ENCODE measurements at regions not wholly inside any gene's neighbourhood (a gene's known extent, or its start where the extent isn't known, plus 50 kb on each side); places are given as distances from the start of the nearest gene placed in this dataset.
"Not testable (repeated sequence)": the region's sequence is repeated elsewhere in the genome, so short reads cannot be mapped to it uniquely, and the experiment has no call there.

GRCh38 chr3:59192473-59192872 lies 142.6 kb upstream of the CFAP20DC start:
- DNase-seq (ENCODE audit: low read depth in 2 of 2) = no peak

DNA sequence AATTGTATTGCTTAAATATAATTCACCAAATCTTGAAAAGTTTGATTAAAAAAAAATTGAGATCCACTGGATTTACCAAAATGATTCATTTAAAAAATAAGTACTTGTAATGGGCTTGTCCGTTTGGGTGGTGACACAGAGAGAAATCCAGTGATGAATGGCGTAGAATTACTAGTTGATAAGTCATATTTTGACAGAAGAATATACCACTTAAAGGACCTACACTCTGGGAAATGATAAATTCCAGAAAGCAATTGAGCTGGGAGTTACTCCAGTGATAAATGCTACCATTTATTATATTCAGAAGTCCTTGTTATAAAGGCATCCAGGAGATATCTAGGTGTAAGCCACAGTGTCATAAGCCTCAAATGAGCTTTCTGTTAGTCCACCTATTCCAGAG lies 141.8 kb upstream of the CFAP20DC start:
- no peak for DNase-seq (ENCODE audit: low read depth in 2 of 2)

DNA sequence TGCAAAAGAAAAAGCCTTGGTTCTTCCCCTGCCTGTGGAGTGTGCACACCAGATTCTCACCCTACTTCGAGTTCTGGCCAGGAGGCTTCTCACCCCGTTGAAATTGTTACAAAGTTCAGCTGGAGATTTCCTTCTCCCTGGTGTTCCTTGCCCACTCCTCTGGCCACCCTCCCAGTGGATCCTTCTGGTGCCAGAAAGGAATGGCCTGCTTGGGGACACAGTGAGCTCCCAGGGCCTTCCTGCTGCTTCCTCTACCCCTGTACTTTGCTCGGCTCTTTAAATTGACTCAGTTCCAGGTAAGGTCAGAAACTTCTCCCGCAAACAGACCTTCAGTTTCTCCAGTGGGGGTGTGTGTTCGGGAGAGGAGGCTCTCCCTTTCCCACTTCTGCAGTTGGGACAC lies 140.1 kb upstream of the CFAP20DC start:
- no peak for DNase-seq (ENCODE audit: low read depth in 2 of 2)

GRCh38 chr3:59189526-59189925 lies 139.7 kb upstream of the CFAP20DC start:
- DNase-seq (ENCODE audit: low read depth in 2 of 2) = no peak

DNA sequence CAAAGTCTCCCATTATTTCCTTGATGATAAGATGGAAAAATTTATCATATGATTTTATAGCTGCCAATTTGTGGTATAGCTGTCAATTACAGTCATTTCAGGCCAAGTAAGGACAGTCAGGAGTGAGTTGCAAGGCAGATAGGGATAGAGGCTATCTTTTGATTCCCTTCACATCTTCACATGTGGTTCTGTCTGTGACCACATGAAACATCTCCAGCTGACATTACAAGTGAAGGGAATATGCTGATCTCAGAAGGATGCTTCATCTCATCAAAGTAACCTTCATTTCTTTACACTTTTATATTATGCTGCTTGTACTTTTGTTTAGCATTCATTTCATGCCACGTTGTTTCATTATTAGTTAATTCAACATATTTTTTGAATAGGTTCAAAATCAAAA lies 136.9 kb upstream of the CFAP20DC start:
- DNase-seq (ENCODE audit: low read depth in 2 of 2) = no peak

- no peak for DNase-seq (ENCODE audit: low read depth in 2 of 2)
Observed at GRCh38 chr3:59185591-59186369, 136.0 kb upstream of the CFAP20DC start.

GRCh38 chr3:59180006-59180405 lies 130.2 kb upstream of the CFAP20DC start:
- no peak for DNase-seq (ENCODE audit: low read depth in 2 of 2)

GRCh38 chr3:59178698-59179097 lies 128.9 kb upstream of the CFAP20DC start:
- DNase-seq (ENCODE audit: low read depth in 2 of 2) = no peak

DNA sequence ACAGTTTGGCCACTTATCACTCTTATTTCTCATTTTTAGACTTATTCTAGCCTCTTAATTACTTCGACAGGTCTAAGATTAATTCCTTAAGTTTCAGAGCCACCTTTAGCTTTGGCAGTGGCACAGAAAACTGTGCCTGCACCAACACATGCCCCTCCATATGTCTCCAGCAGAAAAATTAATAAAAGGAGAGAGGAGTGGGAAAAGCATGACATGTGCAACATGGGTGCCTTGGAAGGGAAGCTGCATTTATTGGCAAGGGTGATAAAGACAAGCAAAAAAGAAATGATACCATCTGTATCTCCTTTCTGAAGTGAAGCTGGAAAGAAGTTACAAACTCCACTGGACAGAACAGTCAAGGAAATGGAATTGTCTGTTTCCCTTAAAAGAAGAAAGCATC lies 121.7 kb upstream of the CFAP20DC start:
- no peak for DNase-seq (ENCODE audit: low read depth in 2 of 2)

DNA sequence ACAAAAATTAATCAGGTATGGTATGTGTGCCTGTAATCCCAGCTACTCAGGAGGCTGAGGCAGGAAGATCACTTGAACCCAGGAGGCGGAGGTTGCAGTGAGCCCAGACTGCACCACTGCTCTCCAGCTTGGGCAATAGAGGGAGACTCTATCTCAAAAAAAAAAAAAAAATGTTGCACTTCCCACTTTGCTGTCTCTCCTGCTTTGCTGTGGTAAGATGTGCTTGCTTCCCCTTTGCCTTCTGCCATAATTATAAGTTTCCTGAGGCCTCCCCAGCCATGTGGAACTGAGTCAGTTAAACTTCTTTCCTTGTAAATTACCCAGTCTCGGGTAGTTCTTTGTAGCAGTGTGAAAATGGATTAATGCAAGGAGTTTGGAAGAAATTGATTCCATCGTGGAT lies 120.3 kb upstream of the CFAP20DC start:
- DNase-seq (ENCODE audit: low read depth in 2 of 2) = not testable (repeated sequence)

- no peak for DNase-seq (ENCODE audit: low read depth in 2 of 2)
Observed at GRCh38 chr3:59167756-59168155, 117.9 kb upstream of the CFAP20DC start.

GRCh38 chr3:59163953-59164352 lies 114.1 kb upstream of the CFAP20DC start:
- DNase-seq (ENCODE audit: low read depth in 2 of 2) = no peak

GRCh38 chr3:59161048-59161447 lies 111.2 kb upstream of the CFAP20DC start:
- DNase-seq (ENCODE audit: low read depth in 2 of 2) = no peak

- DNase-seq (ENCODE audit: low read depth in 2 of 2) = no peak
Observed at GRCh38 chr3:59160133-59160746, 110.4 kb upstream of the CFAP20DC start.

DNA sequence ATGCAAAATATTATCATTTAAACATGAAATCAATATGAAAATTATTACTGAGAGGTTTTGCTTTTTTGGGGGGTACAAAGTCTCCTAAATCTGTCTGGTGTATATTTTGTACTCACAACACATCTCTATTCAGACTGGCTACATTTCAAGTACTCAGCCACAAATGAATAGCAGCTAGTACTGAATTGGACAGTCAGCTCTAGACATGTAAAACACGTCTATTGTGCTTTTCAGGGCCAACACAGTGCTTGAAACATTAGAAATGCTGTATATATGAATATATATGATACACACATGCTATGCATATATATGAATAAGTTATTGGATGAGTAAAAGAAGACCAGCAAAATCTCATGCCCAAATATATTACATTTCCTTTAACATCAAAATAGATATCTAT lies 103.8 kb upstream of the CFAP20DC start:
- DNase-seq (ENCODE audit: low read depth in 2 of 2) = no peak

DNA sequence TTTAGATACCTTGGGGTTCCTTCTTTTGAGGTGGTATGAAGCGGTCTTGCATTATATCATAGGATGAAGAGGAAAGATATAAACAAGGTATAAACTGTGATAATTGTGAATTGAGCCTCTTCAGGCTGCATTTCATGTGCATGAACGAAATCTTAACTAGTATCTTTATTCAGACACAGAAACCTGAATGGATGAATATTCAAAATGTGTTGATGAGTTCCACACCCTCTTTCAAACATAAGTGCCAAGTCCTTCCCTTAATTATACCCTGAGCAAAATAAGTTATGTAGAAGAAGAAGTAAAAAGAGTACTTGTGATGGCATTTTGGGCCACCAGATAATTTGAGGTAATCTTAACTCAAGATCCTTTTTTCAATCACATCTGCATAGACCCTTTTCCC lies 103.1 kb upstream of the CFAP20DC start:
- no peak for DNase-seq (ENCODE audit: low read depth in 2 of 2)

DNA sequence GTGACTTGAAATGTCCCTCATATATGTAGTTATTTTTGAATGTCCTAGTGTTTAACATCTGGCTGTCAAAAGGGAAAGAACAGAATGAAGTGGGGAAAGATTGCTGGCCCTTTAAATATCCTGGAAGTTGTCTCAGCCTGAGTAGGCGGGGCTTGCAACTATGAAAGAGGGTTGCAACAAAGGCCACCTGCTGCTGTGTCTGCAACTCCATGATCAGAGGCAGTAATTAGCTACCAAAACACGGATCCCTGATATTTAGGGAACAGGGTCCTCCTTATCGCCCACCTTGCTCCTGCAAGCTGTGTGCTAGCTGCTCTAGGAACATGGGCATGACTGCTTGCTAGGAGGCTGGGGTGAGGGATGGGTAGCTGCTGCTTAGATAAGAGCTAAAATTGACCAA lies 100.2 kb upstream of the CFAP20DC start:
- DNase-seq (ENCODE audit: low read depth in 2 of 2) = no peak

GRCh38 chr3:59149166-59149565 lies 99.3 kb upstream of the CFAP20DC start:
- no peak for DNase-seq (ENCODE audit: low read depth in 2 of 2)

DNA sequence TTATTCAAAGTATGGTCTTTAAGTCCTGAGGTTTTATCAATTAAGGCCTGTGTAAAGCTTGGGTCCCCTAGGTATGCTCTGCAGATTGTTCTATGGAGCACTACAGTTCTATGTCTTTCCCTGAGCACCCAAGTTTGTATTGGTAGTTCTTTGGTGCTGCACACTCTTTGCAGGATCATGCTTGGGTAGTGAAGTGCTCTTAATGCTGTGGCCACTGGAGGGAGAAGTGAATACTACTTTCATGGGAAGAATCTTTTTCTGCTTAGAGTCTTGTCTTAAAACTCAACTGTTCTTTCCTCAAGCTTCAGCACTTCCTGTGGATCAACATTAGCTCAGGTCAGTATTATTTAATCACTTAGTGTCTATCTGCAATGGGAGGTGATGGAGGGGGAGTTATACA lies 93.6 kb upstream of the CFAP20DC start:
- no peak for DNase-seq (ENCODE audit: low read depth in 2 of 2)

DNA sequence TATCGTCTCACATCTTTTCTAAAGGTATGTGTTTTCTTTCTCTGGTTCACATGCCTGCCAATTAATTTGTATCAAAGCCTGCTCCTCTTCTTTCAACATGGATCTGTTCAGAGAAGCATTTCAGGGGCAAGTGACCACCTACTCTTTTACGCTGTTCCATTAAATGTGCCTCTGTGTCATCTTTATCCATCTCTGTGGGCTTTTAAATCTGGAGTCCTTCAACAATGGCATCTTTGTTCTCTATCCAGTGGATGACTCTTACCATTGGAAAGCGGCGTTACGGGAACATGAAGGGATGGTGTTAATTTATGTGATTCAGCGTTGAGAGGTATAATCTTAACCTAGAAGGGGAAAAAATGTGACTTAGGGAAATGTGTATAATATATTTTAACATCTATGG lies 92.7 kb upstream of the CFAP20DC start:
- DNase-seq (ENCODE audit: low read depth in 2 of 2) = no peak

DNA sequence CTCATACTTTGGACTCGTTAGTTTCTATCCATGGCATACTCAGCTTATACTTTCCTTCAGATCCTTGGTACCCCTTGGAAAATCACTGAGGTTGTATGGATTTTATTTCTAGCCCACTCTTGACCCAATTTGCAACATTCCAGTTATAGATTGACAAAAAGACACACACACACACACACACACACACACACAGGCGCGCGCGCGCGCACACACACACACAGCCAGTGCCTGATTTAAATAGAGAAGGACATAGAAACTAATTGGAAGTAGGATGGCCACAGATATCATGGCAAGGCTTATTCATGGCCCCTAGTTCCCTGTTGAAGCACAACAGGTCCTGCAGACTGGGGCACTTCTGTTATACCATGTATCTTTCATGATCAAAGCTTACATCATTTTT lies 89.1 kb upstream of the CFAP20DC start:
- no peak for DNase-seq (ENCODE audit: low read depth in 2 of 2)

DNA sequence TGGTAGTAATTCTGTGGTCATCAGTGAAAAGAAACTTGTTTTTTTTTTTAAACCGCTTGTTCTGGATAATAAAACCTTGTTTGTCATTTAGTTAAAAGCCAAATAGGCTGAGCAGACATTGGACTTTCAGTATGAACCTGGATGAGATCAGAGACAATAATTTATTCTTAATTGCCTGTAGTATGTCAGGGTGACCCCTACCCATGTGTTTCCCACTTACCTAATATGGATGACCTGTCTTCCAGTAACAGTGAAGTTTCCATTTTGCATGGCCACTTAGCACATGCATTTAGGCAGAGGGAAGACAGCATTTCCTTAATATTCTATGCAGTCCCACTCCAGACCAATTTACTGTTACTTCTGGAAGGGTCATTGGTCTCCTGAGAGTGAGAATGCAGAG lies 87.6 kb upstream of the CFAP20DC start:
- DNase-seq (ENCODE audit: low read depth in 2 of 2) = no peak

GRCh38 chr3:59136081-59136480 lies 86.3 kb upstream of the CFAP20DC start:
- no peak for DNase-seq (ENCODE audit: low read depth in 2 of 2)

GRCh38 chr3:59135096-59135495 lies 85.3 kb upstream of the CFAP20DC start:
- DNase-seq (ENCODE audit: low read depth in 2 of 2) = no peak
